Left lung (tissue), 4 donors: ENCODE measurements at regions not wholly inside any gene's neighbourhood (a gene's known extent, or its start where the extent isn't known, plus 50 kb on each side); places are given as distances from the start of the nearest gene placed in this dataset.

Source experiments
- ATAC-seq: fragments of 200-7000 bp; cut with Tn5 transposase; one replicate; pipeline ENCODE4 v1.9.1; 2020; ENCODE audit warnings: moderate library complexity
- DNase-seq, 4 donors: peaks; one replicate each; pipeline ENCODE4 v3.0.0-alpha.2; 2013 to 2020
- H3K27ac ChIP-seq, 2 donors: fragments of 200-600 bp; sonication (generic) in 1 of 2; one replicate each; pipeline versions ENCODE4 v1.5.0 to v1.8.0; 2020 to 2021
- H3K27me3 ChIP-seq, 2 donors: fragments of 200-600 bp; sonication (generic) in 1 of 2; one replicate each; pipeline versions ENCODE4 v1.5.0 to v1.8.0; 2020 to 2021
- H3K36me3 ChIP-seq, 2 donors: fragments of 200-600 bp; sonication (generic) in 1 of 2; one replicate each; pipeline versions ENCODE4 v1.5.0 to v1.8.0; 2020 to 2021
- H3K4me1 ChIP-seq, 2 donors: fragments of 200-600 bp; one replicate each; pipeline ENCODE4 v1.8.0; 2021
- H3K4me3 ChIP-seq, 2 donors: fragments of 200-600 bp; sonication (generic) in 1 of 2; one replicate each; pipeline versions ENCODE4 v1.5.0 to v1.8.0; 2020 to 2021; ENCODE audit warnings: mild to moderate bottlenecking in 1 of 2
- H3K9me3 ChIP-seq, 2 donors: fragments of 200-600 bp; sonication (generic) in 1 of 2; one replicate each; pipeline versions ENCODE4 v1.5.0 to v1.8.0; 2020 to 2021
- intact Hi-C, 2 donors: fragments of 100-400 bp; cut with DNase I; formaldehyde crosslinking; loops; one replicate each; pipeline versions ENCODE4 v1.11.2 to v1.14.2; 2022
- TF ChIP-seq, protein P1 (sequence below), 2 donors: fragments of 200-600 bp; sonication (generic) in 1 of 2; IDR thresholded peaks; one replicate each; pipeline versions ENCODE4 v1.5.0 to v1.8.0; 2021; ENCODE audit warnings: antibody characterized with exemption in 2 of 2
- donor health status: DM: no; HTN: yes; CAD: no.
- donor health status: DM: no; HTN: no; CAD: no.

DNA sequence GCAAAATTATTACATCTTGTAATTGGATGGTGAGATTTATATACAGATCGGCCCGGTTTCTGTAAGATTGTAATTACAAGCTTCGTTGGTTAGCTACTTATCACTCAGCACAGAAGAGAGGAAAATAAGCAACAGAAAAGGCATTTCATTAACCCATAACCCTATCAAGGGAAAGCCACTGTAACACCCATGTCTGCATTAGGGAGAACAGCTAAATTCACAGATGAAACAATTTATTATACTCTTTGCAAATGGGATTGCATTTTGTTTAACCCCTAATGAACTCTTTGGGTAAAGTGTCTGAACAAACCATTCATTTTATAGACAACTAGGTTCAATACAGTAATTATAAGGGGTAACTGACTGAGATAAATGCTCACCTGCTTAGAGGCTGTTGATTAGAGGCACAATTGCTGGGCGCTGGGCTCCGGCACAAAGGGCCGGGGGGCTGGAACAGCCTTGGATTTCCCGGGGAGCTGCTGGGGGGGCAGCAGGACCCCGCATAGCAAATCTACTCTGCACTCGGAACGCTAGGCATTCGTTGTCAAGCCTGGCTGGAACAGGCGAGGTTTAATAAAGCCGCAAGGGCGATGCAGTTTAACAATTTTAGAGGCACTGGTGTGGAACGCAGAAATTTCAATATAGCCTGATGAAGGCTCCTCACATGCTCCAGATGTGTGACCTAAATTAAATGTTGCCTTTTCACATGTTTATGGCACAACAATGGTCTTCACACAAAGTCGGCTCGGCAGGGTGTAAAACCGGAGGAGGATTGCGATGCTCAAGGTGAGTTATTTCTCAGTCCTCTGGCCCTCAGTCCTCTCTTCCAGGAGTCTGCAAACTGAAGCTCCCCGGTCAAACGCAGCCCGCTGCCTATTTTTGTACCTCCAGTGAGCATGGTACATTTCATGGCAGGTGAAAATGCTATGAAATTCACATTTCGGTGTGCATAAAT is 134.0 kb upstream of the IRX6 start:
- intact Hi-C loops: no loop called here
- no peak for DNase-seq
- ATAC-seq: no peak
- Histone ChIP-seq H3K27ac (no peak overlapping the region), H3K4me3 (no peak overlapping the region), H3K27me3 (peaks cover 0 to 15% of the 10 kb centered on the region in 2 donors), H3K36me3 (no peaks in the 10 kb centered on the region), H3K4me1 (no peaks in the 10 kb centered on the region), H3K9me3 (peaks cover 0 to 4% of the 10 kb centered on the region in 2 donors)
- TF ChIP-seq, protein P1, sequence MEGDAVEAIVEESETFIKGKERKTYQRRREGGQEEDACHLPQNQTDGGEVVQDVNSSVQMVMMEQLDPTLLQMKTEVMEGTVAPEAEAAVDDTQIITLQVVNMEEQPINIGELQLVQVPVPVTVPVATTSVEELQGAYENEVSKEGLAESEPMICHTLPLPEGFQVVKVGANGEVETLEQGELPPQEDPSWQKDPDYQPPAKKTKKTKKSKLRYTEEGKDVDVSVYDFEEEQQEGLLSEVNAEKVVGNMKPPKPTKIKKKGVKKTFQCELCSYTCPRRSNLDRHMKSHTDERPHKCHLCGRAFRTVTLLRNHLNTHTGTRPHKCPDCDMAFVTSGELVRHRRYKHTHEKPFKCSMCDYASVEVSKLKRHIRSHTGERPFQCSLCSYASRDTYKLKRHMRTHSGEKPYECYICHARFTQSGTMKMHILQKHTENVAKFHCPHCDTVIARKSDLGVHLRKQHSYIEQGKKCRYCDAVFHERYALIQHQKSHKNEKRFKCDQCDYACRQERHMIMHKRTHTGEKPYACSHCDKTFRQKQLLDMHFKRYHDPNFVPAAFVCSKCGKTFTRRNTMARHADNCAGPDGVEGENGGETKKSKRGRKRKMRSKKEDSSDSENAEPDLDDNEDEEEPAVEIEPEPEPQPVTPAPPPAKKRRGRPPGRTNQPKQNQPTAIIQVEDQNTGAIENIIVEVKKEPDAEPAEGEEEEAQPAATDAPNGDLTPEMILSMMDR (IDR thresholded peaks at IDR 0.05): no peak

DNA sequence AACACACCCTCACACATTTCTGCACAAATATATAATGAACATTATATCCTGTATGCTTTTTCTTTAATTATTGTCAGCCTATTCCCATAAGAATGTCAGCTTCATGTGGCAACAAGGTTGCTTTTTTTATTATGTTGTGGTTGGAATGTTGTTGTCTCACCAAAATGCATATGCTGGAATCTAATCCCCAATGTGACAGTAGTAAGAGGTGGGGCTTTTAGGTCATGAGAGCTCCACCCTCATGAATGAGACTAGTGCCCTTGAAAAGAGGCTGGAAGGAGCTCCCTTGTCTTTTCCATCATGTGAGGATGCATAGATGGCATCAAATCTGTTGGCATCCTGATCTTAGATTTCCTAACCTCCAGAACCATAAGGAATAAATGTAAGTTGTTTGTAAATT is 131.3 kb upstream of the IRX6 start:
- peaks cover 0 to 4% of the 10 kb centered on the region in 2 donors for H3K9me3 ChIP-seq
- no peaks in the 10 kb centered on the region for H3K36me3 ChIP-seq
- no peak overlapping the region for H3K4me3 ChIP-seq
- H3K27me3 ChIP-seq: peaks cover 0 to 14% of the 10 kb centered on the region in 2 donors
- H3K4me1 ChIP-seq: no peaks in the 10 kb centered on the region
- H3K27ac ChIP-seq: no peak overlapping the region
- intact Hi-C loops: no loop called here
- DNase-seq: no peak
- TF ChIP-seq, protein P1 (IDR thresholded peaks at IDR 0.05): no peak
- no peak for ATAC-seq

DNA sequence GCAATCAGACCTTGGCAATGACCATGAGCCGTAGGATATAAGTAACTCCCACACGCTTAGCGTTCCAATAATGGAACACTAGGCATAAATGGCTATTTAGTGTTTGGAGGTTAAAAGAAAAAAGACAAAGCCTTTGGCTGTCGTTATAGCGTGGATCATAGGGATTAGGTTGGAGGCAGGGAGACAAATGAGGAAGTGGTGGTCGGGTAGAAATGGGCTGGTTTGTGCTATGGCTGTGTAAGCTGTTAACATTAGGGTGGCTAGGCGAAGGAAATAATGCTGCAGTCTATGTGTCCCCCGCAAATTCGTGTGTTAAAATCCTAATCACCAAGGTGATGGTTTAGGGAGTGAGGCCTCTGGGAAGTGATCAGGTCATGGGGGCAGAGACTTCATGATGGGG is 120.4 kb upstream of the IRX6 start:
- no peaks in the 10 kb centered on the region for H3K4me1 ChIP-seq
- DNase-seq (no peak), ATAC-seq (no peak)
- intact Hi-C loops: no loop called here
- TF ChIP-seq, protein P1 (IDR thresholded peaks at IDR 0.05): no peak
- no peaks in the 10 kb centered on the region for H3K36me3 ChIP-seq
- H3K4me3 ChIP-seq: no peak overlapping the region
- H3K27me3 ChIP-seq: peaks cover 0 to 5% of the 10 kb centered on the region in 2 donors
- H3K9me3 ChIP-seq: no peaks in the 10 kb centered on the region
- H3K27ac ChIP-seq: no peak overlapping the region

DNA sequence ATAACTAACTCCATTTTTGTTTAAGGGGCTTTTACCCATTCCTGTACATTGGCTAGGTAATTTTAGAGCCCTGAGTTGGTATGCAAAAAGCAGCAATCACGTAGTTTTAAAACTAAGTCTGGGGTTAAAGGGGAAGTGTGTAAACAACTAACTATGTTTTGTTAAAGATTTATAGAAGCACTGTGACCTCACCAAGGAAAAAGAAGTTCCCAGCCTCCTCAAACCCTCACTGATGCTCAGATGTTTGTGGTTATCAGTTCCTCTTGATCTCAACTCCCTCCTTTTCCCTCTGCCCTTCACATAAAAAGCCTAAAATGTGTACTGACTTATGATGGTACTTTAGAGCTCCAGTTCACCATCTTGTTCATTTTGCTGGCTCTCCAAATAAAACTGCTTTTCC is 119.9 kb upstream of the IRX6 start:
- ATAC-seq (no peak), DNase-seq (no peak)
- Histone ChIP-seq H3K27ac (no peak overlapping the region), H3K9me3 (no peaks in the 10 kb centered on the region), H3K36me3 (no peaks in the 10 kb centered on the region), H3K4me3 (no peak overlapping the region), H3K27me3 (peaks cover 0 to 5% of the 10 kb centered on the region in 2 donors), H3K4me1 (no peaks in the 10 kb centered on the region)
- intact Hi-C loops: no loop called here
- TF ChIP-seq, protein P1 (IDR thresholded peaks at IDR 0.05): no peak

DNA sequence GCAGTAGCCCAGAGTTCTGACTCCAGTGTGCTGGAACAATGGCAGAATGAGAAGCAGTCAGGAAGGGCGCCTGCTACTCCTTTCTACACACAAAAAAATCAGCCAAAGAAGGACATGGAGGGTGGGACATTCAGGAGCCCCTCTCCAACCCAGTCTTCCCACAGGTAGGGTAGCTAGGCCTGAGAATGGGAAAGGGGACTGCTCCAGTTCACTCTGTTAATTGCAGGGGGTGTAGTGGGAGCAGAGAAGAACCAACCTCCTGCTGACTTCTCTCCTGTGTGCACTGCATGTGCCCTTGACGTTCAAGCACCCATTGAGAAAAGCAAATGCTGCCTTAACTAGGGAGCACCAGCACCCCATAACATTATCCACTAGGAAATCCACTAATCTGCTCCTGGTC is 119.1 kb upstream of the IRX6 start:
- no peaks in the 10 kb centered on the region for H3K4me1 ChIP-seq
- ATAC-seq: no peak
- peaks cover 0 to 5% of the 10 kb centered on the region in 2 donors for H3K27me3 ChIP-seq
- intact Hi-C loops: no loop called here
- H3K36me3 ChIP-seq: no peaks in the 10 kb centered on the region
- no peak overlapping the region for H3K4me3 ChIP-seq
- H3K27ac ChIP-seq: no peak overlapping the region
- TF ChIP-seq, protein P1 (IDR thresholded peaks at IDR 0.05): no peak
- DNase-seq: no peak
- no peaks in the 10 kb centered on the region for H3K9me3 ChIP-seq
